IPS-NIHi7 (cell line): ENCODE measurements at regions not wholly inside any gene's neighbourhood (a gene's known extent, or its start where the extent isn't known, plus 50 kb on each side); places are given as distances from the start of the nearest gene placed in this dataset.

Experiments
- DNase-seq: peaks from one replicate; pipeline ENCODE4 v3.0.0; 2012; ENCODE audit warnings: mixed read lengths; ENCODE audit errors: extremely low spot score

DNA sequence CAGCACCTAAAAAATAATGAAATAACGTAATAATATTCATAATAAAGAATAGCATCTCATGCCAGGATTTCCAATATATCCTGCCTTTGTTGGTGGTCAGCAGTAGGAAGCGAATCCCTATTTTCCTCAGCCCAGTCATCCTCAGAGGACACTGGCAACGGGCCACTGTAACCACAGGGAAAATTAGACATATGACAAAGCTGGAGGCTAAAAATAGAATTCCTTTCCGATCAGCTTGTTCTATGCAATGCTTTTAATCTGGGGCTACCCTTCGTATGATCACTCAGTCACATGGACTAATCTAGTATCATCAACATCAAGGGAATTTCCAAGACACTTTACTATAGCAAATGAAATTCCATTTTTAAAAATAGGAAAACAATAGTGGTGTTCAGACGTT, 246.9 kb upstream of the KCNJ16 start:
- DNase-seq: no peak

DNA sequence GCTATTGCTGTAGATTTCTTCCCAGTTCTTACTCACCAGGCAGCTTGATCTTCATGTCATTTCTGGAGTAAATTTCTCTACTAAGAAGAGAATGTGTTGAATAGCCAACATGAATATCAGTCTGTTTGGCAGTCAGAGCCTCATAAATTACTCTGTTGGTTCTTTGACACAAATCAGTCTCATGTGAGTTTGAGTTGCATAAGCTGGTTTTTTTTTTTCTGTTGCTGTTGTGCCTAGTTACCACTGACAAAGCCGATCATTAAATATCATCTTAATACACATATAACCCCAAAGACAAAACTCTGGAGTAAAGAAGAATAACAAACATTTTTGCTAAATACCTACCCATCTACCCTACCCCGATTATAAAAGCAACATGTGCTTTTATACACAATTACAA, 240.5 kb upstream of the KCNJ16 start:
- DNase-seq: no peak

DNA sequence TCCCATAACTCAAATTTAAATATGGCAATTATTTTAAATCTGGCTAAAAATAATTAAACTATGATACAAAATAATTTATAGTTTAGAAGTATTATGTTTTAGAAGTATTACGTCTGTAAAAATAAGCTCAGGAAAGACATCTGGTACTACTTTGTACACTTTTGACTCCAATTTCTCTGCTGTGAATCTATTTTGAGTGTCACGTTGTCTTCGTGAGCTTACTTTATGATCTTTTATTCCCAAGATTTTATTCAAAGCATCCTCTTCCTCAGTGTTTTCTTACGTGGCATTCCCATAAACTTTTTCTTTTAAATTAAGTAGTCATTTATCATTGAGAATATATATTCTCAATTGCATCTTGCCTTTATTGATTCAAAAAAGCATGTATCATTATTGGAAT, 223.3 kb upstream of the KCNJ16 start:
- no peak for DNase-seq

DNA sequence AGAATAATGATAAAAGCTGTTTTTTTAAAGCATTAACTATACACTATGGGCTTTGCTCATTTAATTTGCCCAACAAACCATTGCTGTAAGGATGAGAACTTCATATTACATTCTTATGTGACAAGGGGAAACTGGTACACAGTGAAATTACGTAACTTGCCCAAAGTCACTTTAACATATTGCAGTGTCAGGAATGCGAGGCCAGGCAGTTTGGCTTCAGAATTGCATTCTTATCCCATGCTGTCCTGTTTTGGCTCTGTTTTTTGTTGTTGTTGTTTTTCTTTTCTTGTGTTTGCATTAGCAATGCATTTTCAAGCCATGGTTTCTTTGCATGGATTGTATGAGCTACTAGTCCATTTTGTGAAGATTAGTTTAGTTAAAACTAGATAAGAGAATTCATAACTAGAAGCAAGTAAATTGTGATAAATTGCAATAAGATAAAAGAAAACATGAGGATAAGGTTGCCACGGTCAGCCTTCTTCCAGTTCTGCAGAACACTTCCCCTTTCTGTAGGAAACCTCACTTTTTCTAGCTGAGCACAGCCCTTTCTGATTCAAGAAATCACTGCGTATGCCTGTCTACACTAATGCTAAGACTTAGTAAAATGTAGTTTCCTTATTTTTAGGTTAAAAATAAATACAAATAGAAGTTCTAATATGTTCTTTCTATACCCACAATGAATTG, 221.3 kb upstream of the KCNJ16 start:
- no peak for DNase-seq

DNA sequence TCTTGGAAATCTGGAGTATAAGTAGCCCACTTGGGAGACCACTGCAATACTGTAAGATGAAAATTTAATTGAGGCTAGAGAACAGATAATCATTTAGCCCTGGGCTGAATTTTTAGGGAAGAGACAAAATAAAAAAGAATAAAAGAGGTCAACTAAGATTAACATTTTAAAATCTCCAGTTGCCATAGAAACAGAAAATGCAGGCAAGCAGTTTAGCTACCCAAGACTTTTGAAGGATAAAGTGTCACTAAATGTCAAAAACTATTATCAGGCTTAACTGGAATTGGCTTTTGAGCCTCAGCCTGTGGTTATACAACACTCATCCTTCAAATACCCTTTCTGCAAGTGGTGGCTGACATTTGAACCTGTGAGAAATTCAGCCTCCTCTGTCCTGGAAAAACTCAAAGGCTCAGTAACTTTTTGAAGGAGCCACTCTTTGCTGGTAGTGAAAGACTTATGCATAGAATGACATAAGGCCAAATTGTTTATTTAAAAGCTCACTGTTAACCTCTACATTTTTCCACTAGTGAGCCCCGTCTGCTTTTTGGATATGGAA, 220.7 kb upstream of the KCNJ16 start:
- no peak for DNase-seq

DNA sequence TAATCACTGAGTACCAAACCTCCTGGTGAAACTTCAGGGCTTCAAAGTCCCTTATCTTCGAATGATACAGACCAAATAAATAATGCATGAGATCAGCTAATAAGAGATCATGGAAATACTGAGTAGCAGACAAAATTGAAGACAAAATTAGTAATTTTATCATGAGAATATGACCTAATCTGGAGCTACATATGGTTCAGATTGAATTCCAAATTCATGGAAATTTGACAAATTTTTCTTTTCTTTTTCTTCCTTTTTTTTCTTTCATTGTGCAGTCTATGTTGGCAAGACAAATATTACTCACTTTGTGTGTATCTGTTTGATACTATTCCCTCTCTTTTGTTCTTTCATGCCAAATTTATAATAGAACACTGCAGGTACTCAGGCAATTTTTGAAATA, 218.1 kb upstream of the KCNJ16 start:
- DNase-seq: no peak

DNA sequence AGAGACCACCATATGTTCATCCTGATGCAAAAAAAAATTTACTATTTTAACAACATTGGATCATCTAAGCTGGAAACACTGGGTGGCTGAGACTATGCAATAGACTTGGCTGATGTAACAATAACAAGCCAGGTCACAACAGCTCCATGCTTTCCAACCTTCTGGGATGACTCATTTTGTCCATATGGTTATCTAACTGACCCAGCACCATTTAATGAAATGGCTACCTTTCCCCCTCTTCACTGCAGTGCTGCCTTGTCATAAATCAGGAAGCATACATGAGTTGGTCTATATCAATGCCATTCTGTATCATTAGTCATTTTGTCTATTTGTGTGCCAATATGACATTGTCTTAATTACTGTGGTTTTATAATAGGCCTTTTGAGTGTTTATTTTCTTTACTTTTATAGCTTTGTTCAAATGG, 217.6 kb upstream of the KCNJ16 start:
- DNase-seq: no peak

DNA sequence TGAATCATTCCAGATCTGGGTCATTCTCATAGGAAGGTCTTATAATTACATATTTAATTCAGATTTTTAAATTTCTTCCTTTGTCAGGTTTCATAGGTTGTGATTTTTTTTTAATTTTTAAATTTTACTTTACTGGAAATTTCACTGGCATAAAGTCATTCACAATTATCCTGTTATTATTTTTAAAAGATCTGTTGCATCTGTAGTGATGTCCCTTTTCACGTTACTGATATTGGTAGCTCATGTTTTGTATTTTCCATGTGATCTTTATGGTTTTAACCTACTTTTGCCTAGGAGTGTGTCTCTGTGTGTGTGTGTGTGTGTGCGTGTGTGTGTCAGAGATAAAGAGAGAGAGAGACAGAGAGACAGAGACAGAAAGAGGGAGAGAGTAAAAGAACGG, 216.6 kb upstream of the KCNJ16 start:
- no peak for DNase-seq

DNA sequence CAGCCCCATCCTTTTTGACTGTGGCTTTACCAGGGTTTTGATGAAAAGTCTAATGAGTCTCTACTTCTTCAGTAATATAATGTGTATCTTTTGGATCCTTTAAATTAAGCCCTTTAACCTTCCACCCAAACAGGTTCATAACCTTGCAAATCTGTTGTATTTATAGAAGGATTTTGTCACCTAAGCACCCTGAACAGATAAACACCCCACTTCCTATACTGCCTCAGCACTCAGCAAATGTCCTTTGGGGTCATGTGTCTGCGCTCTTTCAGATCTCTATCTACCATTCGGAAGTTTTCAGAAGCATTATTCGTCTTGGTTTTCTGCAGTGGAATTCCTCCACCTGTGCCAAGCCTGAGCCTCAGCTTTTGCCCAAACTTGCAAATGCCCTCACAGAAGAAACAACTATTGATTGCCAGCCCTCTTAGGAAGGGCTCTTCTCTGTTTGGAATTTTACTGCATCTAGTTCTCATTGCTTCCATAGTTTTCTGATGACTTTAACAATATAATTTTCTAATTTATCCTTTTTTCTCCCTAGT, 214.8 kb upstream of the KCNJ16 start:
- DNase-seq: no peak

DNA sequence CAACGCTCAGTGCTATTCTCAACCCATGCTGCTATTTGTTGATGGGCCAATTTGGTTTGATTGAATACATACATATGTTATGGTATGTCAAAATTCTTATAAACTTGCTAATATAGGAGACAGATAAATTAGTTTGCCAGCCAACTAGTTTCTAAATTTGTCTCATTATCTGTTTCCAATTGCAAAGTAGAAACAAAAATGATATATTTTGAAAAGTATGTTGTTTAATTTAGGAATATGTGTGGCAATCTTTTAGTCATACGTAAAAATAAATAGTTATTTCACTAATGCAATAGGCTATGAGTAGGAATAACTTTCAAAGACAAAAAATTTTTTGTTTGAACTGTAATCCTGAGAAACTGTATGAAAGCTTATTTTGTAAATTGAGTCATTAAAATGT, 210.6 kb upstream of the KCNJ16 start:
- DNase-seq: no peak

DNA sequence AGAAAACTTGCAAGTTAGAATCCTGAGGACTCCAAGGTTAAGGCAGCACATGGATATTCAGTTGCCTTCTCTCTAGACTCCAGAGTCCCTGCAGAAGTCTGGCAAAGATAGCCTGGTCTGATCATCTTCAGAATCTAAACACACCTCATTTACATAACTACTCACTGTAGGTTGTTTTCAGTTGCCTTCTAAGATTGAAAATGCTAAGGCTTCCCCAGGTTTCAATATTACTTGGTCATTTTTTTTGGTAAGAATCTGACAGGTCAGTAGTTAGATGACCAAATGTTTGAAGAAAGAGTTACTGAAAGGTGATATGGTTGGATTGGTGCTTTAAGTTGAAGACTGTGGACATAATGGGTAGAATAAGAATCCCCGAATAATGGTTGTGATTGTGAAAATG, 205.4 kb upstream of the KCNJ16 start:
- no peak for DNase-seq

DNA sequence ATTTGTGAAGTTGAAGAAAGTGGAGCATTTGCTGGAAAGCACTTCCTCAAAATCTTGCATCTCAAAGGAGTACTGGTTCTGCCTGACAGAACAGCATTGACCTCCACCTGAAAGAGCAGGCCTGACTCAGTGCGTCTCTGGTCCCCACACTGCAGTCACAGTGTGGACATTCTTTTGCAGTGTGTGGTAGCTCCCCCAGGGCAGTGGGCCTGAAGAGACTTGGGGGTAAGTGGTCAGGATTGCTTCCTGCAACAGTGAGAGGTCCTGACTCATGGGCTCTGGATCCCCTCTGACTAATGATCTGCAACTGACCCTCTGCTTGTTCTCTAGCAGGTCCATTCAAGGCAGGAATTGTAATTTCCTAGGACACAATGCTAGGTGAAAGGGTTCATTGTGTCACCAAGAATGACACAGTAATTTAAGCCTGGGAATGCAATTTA, 204.9 kb upstream of the KCNJ16 start:
- peak; percentile 36 for DNase-seq

DNA sequence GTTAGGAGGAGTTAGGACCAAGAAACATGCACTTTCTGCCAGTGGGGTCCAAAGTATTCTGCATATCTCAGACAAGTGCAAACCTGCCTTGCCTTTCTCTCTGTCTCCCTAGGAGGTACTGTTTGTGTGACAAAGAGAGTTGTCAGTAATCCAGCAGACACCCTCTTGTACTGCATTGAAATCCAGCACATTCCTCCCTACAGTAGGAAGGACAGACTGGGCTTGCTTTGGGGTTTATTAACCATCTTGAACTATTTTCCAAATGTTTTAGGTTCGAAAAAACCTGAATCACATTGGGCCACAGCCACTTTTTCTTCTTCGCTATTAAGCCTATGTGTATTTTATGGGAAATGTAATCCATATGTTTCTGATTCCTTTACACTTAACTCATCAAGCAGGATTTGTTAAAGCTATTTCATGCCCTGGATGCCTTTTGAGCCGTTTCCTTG, 204.2 kb upstream of the KCNJ16 start:
- peak; percentile 38 for DNase-seq

DNA sequence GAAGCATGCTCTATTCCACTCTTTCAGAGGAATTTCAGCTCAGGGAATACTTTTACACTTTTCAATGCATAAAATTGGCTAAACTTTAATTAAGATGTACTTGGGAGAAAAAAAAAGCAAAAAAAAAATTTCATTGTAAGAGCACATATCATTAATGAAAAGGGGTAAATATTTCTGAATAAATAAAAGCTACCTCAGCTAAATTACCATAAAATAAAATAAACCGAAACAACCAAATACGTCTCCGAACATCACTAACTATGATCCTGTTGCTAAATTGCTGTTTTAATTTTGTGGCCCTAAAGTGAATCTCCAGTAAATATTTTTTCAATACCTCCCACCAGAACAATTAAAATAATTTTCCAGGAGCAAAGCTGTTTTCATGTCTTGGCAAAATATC, 203.7 kb upstream of the KCNJ16 start:
- DNase-seq: no peak

DNA sequence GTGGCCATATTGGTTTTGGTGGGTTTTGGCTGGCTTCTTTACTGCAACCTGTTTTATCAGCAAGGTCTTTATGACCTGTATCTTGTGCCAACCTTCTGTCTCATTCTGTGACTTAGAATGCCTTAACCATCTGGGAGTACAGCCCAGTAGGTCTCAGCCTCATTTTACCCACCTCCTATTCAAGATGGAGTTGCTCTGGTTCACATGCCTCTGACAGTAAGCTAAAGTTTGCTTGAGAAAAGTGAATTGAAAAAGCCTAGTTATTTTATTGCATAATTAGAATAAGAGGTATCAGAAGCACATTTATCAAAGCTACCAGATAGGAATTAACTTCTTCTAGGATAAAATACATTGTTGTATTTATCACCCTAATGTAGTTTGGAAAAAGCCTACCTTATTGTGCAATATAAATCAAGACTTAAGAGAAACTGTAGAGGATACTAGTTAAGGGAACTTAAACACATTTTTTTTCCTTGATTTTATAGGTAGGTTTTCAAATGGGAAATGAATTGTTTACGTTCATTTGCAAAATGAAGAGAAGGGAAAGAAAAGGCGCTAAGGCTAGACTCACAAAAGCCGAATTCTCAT, 202.3 kb upstream of the KCNJ16 start:
- DNase-seq: no peak

DNA sequence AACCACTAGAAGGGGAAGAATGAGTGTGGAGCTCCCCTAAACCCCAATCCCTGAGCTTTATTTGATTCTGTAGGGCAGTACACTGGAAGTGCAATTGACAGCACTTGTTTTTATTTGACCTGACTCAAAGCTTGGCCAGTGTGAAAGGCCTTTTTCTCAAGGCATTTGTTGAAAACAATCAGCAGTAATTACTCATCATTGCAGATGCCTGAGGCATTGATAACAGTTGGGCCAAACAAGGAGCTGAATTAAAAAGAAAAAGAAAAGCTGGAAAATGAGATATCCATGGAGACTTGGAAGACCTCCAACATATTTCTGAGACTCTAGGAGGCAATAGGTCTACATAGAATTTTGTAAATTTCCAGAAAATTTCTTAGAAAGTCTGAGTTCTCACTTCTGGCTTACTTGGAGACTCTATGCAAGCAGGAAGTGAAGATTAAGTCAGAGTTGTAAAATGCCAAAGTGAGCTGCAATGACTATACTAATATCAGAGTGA, 200.8 kb upstream of the KCNJ16 start:
- no peak for DNase-seq

DNA sequence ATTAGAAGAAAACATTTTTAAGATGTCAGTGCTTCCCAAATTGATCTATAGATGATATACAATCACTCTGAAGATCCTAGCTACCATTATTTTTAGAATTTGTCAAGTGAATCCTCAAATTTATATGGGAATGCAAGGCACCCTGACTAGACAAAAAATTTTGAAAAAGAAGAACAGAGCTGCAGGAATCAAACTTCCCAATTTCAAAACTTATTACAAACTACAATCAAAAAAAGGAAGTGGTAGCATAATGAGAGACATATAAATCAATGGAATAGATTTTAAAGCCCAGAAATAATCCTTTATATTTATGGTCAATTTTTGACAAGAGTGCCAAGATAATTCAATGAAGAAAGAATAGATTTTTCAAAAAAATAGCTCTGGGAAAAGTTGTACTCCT, 198.3 kb upstream of the KCNJ16 start:
- DNase-seq: no peak

DNA sequence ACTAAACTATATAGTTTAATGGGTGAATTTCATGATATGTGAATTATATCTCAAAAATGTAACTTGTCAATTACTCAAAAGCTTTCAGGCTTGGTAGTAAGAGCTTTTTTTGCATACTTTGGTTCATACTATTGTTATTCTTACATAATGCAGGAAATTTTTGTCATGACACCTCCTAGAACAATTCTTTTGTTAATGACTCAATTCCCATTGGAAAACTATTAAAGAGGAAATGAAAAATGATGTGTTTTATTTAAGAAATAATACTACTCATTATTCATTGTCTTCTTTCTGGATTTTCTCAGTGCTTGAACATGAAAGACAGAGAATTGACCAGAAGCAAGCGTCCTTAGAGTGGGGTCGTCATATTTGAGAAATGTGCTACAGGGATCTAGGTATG, 196.4 kb upstream of the KCNJ16 start:
- no peak for DNase-seq

DNA sequence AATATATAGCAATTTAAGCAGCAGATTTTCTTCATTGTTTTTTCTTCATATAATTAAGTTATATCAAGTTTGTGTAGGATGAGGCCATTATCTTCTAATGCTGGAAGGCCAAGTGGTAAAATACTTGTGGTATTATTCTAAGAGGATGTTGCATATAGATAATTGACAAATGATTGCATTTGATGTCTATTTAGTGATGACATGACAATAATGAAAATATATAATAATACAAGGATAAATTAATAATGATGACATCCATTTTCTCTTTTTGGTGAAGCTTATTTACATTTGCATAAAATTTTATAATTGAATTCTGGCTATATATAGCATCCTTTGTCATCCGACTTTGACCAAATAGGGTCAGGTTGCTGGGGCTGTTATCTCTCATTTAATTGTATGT, 195.4 kb upstream of the KCNJ16 start:
- DNase-seq: no peak

DNA sequence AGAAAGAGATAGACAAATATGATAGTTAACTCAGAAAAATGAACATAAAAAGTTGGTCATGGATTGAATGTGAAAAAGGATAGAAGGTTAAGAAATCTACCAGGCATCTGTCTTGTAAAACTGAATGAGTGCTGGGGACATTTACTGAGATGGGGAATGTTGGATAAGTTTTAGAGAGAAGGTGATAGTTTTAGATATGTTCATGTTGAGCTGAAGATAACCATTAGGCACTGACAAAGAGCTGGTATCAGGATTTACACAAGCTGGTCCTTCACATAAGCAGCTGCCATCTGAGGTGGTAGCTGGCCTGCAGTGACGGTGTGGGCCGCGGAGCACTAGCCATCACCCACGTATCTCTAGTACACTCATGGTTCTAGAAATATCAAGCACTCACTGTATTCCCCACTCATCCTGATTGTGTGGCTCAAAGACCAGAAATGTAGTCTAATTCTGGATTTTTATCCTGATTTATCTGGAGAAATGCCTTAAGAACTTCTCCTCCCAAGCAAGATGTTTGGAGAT, 194.4 kb upstream of the KCNJ16 start:
- DNase-seq: no peak

DNA sequence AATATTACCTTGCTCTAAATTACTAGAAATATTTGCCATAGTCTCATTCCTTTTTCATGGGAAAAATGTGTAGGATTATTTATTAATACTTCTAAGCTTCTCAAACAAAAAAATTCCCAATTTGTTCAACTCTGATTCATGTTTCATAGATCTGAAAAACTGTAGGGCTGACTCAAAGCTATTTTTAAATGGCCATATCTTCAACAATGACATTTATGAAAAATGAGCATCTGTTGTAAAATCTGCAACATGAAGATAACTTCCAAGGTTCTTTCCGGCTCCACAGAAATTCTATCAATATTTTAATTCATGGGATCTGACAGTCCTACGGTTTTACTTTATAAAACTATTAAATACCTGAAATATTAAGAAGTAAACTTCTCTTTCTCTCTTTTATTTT, 192.7 kb upstream of the KCNJ16 start:
- DNase-seq: no peak

DNA sequence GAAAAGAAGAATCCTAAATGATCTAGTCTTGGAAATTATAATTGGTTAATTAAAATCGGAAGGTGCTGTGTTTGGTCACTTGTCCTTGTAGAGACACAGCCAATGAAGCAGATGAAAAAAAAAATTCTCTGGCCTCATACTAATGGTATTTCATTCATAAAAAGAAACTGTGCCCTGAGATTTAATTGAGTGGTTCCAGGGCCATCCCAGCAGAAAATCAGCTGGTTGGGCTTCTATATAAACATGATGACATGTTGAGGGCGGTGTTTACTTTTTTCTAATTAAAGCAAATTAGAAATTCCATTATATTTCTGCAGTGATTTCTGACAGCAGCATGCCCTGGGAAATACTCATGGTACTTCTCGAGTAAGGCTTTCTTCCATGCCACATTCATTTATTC, 191.9 kb upstream of the KCNJ16 start:
- no peak for DNase-seq

DNA sequence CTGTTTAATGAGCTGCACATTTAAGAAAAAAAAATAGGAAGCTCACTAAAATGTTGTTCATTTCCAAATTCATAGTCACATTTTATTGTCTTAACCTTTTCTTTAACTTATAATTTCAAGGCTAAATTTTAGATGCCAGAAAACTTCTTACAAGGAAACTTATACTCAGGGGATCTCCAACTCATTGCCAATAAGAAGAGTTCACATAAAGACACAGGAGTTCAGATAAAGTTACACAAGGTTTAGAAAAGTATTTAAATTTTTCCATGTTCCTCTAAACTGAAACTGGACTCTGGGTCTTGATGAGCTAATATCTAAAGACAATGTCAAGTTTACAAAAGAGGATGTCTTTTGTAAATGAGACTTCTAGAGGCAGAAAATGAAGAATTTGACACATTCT, 190.7 kb upstream of the KCNJ16 start:
- DNase-seq: no peak
